A549 (cell line): ENCODE measurements at regions not wholly inside any gene's neighbourhood (a gene's known extent, or its start where the extent isn't known, plus 50 kb on each side); places are given as distances from the start of the nearest gene placed in this dataset.

Experiments used
- ATAC-seq, 2 experiments: fragments of 200-7000 bp in 1 of 2; fragments of >200 bp in 1 of 2; cut with Nextera tagmentation in 1 of 2; cut with Tn5 transposase in 1 of 2; 3 replicates each; pipeline versions ENCODE4 v1.8.0 to v1.9.1; 2018 to 2020; ENCODE audit warnings: mild to moderate bottlenecking in 1 of 2, moderate library complexity in 1 of 2
- CTCF ChIA-PET: fragments of 300-600 bp; sonication (Branson Sonifier 250); formaldehyde crosslinking; extraction: SDS; loops from one replicate; lab custom pipeline; 2021; ENCODE audit warnings: antibody characterized with exemption, inconsistent platforms; lab: Yijun Ruan, JAX
- POLR2A ChIA-PET: fragments of 350-600 bp; formaldehyde crosslinking; extraction: SDS; loops from one replicate; lab custom pipeline; 2021; ENCODE audit warnings: antibody characterized with exemption, inconsistent platforms; lab: Yijun Ruan, JAX
- DNase-seq, 2 experiments: peaks; one replicate each; pipeline versions ENCODE4 v3.0.0 to v3.0.0-alpha.2; 2011 to 2016; ENCODE audit warnings: low read depth in 1 of 2, low spot score in 1 of 2
- FAIRE-seq: peaks from 2 replicates; lab custom pipeline; 2011; peaks lifted over from hg19 to GRCh38; lab: Jason Lieb, UNC
- H3K27ac ChIP-seq, 2 experiments: fragments of >200 bp; sonication (Bioruptor Twin); formaldehyde crosslinking; 3 replicates each; pipeline ENCODE4 v1.5.1; 2016 to 2017
- H3K4me1 ChIP-seq: fragments of >200 bp; sonication (Bioruptor Twin); formaldehyde crosslinking; 3 replicates; pipeline ENCODE4 v1.6.1; 2016
- H3K4me2 ChIP-seq: fragments of >200 bp; sonication (Bioruptor Twin); formaldehyde crosslinking; 3 replicates; pipeline ENCODE4 v1.6.1; 2016
- H3K4me3 ChIP-seq: fragments of >200 bp; sonication (Bioruptor Twin); formaldehyde crosslinking; 3 replicates; pipeline ENCODE4 v1.5.1; 2016
- H3K9me3 ChIP-seq: fragments of >200 bp; sonication (Bioruptor Twin); formaldehyde crosslinking; 3 replicates; pipeline ENCODE4 v1.6.1; 2016
- BHLHE40 ChIP-seq: IDR thresholded peaks from 2 replicates; pipeline ENCODE4 v1.6.1; 2012; ENCODE audit warnings: low read depth, low read length, inconsistent platforms
- CEBPB ChIP-seq, 2 experiments: fragments of >200 bp in 1 of 2; sonication (Bioruptor Twin) in 1 of 2; formaldehyde crosslinking in 1 of 2; IDR thresholded peaks; 2 replicates each; pipeline ENCODE4 v1.6.1; 2012 to 2016
- CHD2 ChIP-seq: fragments of 150-350 bp; IDR thresholded peaks from 2 replicates; pipeline ENCODE4 v1.6.1; 2014; ENCODE audit warnings: low read length; ENCODE audit not compliant: partially characterized antibody
- CHD4 ChIP-seq: fragments of 200-600 bp; sonication (generic); IDR thresholded peaks from 2 replicates; pipeline ENCODE4 v1.6.1; 2016; ENCODE audit warnings: antibody characterized with exemption, mild to moderate bottlenecking, borderline replicate concordance
- EP300 ChIP-seq, 2 experiments: fragments of >200 bp; sonication (Bioruptor Twin); formaldehyde crosslinking; IDR thresholded peaks; 2 replicates in 1 of 2; 3 replicates in 1 of 2; pipeline ENCODE4 v1.6.1; 2016 to 2017
- GATA3 ChIP-seq: IDR thresholded peaks from 2 replicates; pipeline ENCODE4 v1.6.1; 2012; ENCODE audit warnings: borderline replicate concordance
- HOXB5 ChIP-seq: fragments of 250-450 bp; sonication (Bioruptor Pico); IDR thresholded peaks from 2 replicates; pipeline ENCODE4 v1.5.0; 2020; ENCODE audit warnings: mild to moderate bottlenecking, moderate library complexity
- KDM1A ChIP-seq: fragments of 200-600 bp; sonication (generic); IDR thresholded peaks from 2 replicates; pipeline ENCODE4 v1.6.1; 2016; ENCODE audit warnings: low read depth, mild to moderate bottlenecking
- MAFK ChIP-seq: fragments of 450-650 bp; IDR thresholded peaks from 2 replicates; pipeline ENCODE4 v1.6.1; 2014; ENCODE audit not compliant: partially characterized antibody
- NFE2L2 ChIP-seq: fragments of 150-350 bp; conservative IDR thresholded peaks from 2 replicates; pipeline ENCODE4 v1.6.1; 2014; ENCODE audit warnings: low read length
- NR3C1 ChIP-seq: fragments of >200 bp; sonication (Bioruptor Twin); formaldehyde crosslinking; IDR thresholded peaks from 3 replicates; pipeline ENCODE4 v1.6.1; 2017
- RARB ChIP-seq: fragments of 250-450 bp; sonication (Bioruptor Pico); IDR thresholded peaks from 2 replicates; pipeline ENCODE4 v1.8.0; 2021; ENCODE audit warnings: mild to moderate bottlenecking, moderate library complexity
- RFX5 ChIP-seq: fragments of 450-650 bp; IDR thresholded peaks from 2 replicates; pipeline ENCODE4 v1.7.1; 2014; ENCODE audit warnings: antibody characterized with exemption, mild to moderate bottlenecking, moderate library complexity
- RNF2 ChIP-seq: fragments of 200-600 bp; sonication (generic); IDR thresholded peaks from 2 replicates; pipeline ENCODE4 v1.6.1; 2016; ENCODE audit warnings: low read depth, mild to moderate bottlenecking, antibody characterized with exemption, moderate library complexity, borderline replicate concordance
- SMC3 ChIP-seq: fragments of >200 bp; sonication (Bioruptor Twin); formaldehyde crosslinking; IDR thresholded peaks from 3 replicates; pipeline ENCODE4 v1.6.1; 2018; ENCODE audit warnings: inconsistent platforms
- SREBF2 ChIP-seq: fragments of 450-650 bp; IDR thresholded peaks from 2 replicates; pipeline ENCODE4 v1.6.1; 2014; ENCODE audit warnings: mild to moderate bottlenecking, moderate library complexity
- WGBS: methylation state at CpG from one replicate; pipeline ENCODE4 v1.1.6; 2017; ENCODE audit errors: missing lambda C conversion rate; 5-methylcytosine and 5-hydroxymethylcytosine counted together
- TF ChIP-seq, protein P1 (sequence below): fragments of 450-650 bp; IDR thresholded peaks from 2 replicates; pipeline ENCODE4 v1.6.1; 2014; ENCODE audit warnings: antibody characterized with exemption
- TF ChIP-seq, protein P2 (sequence below): IDR thresholded peaks from 2 replicates; pipeline ENCODE4 v1.6.1; 2012
- TF ChIP-seq, protein P3 (sequence below): IDR thresholded peaks from 2 replicates; pipeline ENCODE4 v1.6.1; 2012
- TF ChIP-seq, protein P4 (sequence below): IDR thresholded peaks from 2 replicates; pipeline ENCODE4 v1.6.1; 2012; ENCODE audit warnings: low read depth, borderline replicate concordance
- TF ChIP-seq, protein P5 (sequence below): fragments of 250-450 bp; sonication (Bioruptor Pico); IDR thresholded peaks from 2 replicates; pipeline ENCODE4 v1.5.0; 2021; ENCODE audit warnings: mild to moderate bottlenecking, moderate library complexity, borderline replicate concordance

DNA sequence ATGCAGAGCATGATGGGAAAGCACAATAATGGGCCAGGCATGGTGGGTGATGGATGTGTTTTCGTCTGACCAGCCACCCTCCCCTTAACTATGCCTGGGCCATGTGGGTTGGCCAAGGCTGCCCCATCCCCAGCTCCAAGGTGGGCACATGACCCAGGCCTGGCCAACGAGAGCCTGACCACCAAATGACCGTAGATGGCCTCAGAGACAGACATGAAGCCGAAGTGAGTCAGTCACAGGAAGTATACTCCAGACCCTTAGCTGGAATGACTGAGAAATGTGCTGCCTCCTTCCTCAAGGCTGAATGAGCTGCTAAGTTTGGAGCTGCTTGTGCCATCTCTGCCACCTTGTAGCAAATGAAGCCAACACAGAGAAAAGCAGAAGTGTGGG is 233.6 kb downstream of the BCL11B start:
- Histone ChIP-seq H3K9me3 (no peaks in the 10 kb centered on the region), H3K4me3 (no peak overlapping the region), H3K4me2 (no peak overlapping the region), H3K4me1 (peaks cover 18% of the 10 kb centered on the region), H3K27ac (no peak overlapping the region)
- 27% methylated on average over 3 of the region's 4 CpGs for WGBS
- peak in 1 of 2 experiments; percentile 18 for DNase-seq
- POLR2A ChIA-PET: no interaction called here
- ATAC-seq: no peak
- no peak for FAIRE-seq
- CTCF ChIA-PET: no interaction called here
- no peak for TF ChIP-seq NFE2L2
- TF ChIP-seq, protein P1, sequence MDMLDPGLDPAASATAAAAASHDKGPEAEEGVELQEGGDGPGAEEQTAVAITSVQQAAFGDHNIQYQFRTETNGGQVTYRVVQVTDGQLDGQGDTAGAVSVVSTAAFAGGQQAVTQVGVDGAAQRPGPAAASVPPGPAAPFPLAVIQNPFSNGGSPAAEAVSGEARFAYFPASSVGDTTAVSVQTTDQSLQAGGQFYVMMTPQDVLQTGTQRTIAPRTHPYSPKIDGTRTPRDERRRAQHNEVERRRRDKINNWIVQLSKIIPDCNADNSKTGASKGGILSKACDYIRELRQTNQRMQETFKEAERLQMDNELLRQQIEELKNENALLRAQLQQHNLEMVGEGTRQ: peak; percentile 56; the same call in 1 of the 2 replicates
- TF ChIP-seq, all 56 proteins: peak for 1

DNA sequence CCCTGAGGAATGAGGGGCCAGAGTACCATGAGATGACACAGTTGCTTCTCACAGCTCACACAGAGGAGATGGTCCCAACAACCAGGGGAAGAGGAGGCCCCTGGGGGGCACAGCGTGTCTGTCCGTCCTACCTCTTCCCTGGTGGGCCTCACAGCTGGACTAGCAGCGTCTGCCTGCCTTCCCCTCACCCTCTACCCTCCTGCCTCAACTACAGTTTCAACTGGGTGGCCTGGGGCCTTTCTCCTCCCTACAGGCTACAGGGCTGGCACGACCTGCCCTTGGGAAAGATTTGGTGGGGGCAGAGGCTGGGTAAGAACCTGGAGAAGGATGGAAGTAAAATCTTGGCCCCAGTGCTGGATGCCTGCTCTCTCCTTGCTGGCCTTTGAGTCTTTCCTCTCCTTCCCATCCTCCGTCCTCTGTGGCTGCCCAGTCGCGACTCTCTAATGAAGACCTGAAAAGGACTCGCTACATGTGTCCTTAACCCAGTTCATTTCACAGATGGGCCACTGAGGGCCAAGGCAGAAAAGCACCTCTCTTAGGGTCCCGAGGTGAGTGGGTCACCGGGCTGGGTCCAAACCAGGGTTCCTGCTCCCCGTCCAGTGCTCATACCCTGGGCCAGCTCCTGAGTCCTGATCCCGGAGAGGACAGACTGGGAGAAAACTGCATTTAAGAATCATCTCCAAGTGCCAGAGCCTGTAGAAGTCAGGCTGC is 232.5 kb downstream of the BCL11B start:
- Histone ChIP-seq H3K27ac (no peak overlapping the region), H3K4me2 (no peak overlapping the region), H3K4me3 (no peak overlapping the region), H3K4me1 (peaks cover 18% of the 10 kb centered on the region), H3K9me3 (no peaks in the 10 kb centered on the region)
- ChIA-PET CTCF (no interaction called here), POLR2A (no interaction called here)
- no peak for FAIRE-seq
- WGBS: 61% methylated on average over 9 of the region's 12 CpGs
- DNase-seq: no peak
- ATAC-seq: no peak
- TF ChIP-seq CHD4 (no peak), KDM1A (no peak), CHD2 (no peak), HOXB5 (CRISPR knock-in tag) (no peak), BHLHE40 (no peak), RARB (no peak), CEBPB (IDR thresholded peaks at IDR 0.05) (no peak), NR3C1 (no peak), GATA3 (no peak), EP300 (IDR thresholded peaks at IDR 0.05) (no peak), MAFK (no peak), SREBF2 (no peak), SMC3 (no peak), RNF2 (no peak), RFX5 (no peak)
- TF ChIP-seq, protein P2, sequence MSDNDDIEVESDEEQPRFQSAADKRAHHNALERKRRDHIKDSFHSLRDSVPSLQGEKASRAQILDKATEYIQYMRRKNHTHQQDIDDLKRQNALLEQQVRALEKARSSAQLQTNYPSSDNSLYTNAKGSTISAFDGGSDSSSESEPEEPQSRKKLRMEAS: no peak
- TF ChIP-seq, protein P3, sequence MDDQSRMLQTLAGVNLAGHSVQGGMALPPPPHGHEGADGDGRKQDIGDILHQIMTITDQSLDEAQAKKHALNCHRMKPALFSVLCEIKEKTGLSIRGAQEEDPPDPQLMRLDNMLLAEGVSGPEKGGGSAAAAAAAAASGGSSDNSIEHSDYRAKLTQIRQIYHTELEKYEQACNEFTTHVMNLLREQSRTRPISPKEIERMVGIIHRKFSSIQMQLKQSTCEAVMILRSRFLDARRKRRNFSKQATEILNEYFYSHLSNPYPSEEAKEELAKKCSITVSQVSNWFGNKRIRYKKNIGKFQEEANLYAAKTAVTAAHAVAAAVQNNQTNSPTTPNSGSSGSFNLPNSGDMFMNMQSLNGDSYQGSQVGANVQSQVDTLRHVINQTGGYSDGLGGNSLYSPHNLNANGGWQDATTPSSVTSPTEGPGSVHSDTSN: no peak
- TF ChIP-seq, protein P4, sequence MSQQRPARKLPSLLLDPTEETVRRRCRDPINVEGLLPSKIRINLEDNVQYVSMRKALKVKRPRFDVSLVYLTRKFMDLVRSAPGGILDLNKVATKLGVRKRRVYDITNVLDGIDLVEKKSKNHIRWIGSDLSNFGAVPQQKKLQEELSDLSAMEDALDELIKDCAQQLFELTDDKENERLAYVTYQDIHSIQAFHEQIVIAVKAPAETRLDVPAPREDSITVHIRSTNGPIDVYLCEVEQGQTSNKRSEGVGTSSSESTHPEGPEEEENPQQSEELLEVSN: no peak
- TF ChIP-seq, protein P5, sequence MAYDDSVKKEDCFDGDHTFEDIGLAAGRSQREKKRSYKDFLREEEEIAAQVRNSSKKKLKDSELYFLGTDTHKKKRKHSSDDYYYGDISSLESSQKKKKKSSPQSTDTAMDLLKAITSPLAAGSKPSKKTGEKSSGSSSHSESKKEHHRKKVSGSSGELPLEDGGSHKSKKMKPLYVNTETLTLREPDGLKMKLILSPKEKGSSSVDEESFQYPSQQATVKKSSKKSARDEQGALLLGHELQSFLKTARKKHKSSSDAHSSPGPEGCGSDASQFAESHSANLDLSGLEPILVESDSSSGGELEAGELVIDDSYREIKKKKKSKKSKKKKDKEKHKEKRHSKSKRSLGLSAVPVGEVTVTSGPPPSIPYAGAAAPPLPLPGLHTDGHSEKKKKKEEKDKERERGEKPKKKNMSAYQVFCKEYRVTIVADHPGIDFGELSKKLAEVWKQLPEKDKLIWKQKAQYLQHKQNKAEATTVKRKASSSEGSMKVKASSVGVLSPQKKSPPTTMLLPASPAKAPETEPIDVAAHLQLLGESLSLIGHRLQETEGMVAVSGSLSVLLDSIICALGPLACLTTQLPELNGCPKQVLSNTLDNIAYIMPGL (CRISPR knock-in tag): no peak
